GM18867 (cell line): ENCODE measurements at regions not wholly inside any gene's neighbourhood (a gene's known extent, or its start where the extent isn't known, plus 50 kb on each side); places are given as distances from the start of the nearest gene placed in this dataset.
"Not testable (repeated sequence)": the region's sequence is repeated elsewhere in the genome, so short reads cannot be mapped to it uniquely, and the experiment has no call there.

Experiments
- ATAC-seq: cut with Tn5 transposase; IDR thresholded peaks from one replicate; pipeline ENCODE4 v1.9.1; 2021; ENCODE audit warnings: mild to moderate bottlenecking, moderate library complexity; ENCODE audit not compliant: unreplicated experiment

DNA sequence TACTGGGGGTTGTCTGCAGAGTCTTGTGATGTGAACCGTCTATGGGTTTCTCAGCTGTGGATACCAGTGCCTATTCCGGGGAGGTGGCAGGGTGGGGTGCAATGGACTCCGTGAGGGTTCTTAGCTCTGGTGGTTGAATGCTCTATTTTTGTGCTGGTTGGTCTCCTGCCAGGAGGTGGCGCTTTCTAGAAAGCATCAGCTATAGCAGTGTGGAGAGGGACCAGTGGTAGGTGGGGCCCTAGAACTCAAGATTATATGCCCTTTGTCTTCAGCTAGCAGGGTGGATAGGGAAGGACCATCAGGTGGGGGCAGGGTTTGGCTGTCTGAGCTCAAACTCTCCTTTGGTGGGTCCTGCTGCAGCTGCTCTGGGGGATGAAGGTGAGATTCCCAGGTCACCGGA, 127.3 kb upstream of the PLD5 start:
- no peak for ATAC-seq

- ATAC-seq = no peak
Measured at GRCh38 chr1:242641461-242641860, 117.0 kb upstream of the PLD5 start.

GRCh38 chr1:242639104-242639503, 114.6 kb upstream of the PLD5 start:
- no peak for ATAC-seq

- no peak for ATAC-seq
Measured at GRCh38 chr1:242634732-242635131, 110.2 kb upstream of the PLD5 start.

DNA sequence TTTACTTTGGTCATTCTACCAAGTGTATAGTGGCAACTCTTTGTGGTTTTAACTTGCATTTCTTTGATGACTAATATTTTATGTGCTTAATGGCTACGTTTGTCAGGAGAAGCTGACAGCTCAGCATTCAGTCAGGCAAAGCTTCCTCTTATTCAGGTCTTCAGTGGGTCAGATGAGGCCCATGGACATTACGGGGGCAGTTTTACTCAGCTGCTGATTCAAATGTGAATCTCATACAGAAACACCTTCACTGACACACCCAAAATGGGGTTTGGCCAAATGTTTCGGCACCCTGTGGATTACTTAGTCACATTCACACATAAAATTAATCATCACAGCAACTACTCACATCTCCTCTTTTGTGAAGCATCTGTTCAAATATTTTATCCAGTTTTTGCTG, 104.9 kb upstream of the PLD5 start:
- no peak for ATAC-seq

DNA sequence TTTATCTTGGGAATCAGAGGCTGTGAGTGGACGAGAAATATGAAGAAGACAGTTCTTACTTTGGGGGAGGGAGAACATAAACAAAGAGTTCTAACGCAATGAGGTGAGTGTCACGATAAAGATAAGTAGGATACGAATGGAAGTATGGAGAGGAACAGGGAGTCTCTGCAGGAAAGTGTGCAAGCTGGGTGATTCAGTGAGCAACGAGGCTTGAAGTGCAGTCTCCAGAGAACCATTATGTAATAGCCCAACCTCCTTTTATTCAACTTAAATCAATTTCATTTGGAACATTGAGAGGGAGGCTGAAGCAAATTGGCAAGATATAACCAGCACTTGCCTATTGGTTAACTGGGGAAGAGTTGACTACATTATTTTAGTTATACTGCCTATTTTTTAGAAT, 99.3 kb upstream of the PLD5 start:
- no peak for ATAC-seq

DNA sequence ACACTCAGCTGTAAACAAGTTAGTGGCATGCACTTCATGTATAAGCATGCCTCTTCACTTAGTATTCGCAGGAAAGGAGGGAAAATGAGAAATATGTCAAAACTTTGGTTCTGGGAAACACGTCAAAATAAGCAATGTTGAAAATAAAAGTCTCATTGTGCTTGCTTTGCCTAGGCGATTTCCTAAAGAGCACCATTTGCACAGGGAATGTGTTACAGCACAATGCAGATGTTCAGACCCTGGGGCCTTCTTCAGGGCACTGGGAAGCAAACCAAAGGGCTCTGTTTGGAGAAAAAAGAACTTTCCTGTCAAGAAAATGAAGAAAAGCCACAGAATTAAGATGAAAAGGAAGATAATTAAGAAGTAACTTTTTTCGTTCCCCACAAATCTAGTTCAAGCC, 98.6 kb upstream of the PLD5 start:
- no peak for ATAC-seq

GRCh38 chr1:242613266-242613815, 88.8 kb upstream of the PLD5 start:
- no peak for ATAC-seq

DNA sequence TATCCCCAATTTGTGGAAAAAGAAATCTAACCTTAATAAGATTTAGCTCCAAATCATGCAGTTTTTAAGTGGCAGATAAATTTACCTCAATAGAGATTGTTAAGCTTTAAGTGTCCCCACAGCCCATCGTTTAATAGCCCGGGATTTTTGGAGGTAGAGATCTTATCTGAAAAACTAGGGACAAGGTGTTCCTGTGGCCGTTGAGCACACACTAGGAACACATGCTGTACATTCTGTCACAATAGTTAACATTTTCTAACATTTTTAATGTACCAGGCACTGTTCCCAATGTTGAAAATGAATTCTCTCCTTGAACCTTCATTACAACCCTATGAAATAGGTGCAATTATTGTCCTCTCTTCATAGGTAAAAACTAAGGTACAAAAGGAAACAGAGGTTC, 85.7 kb upstream of the PLD5 start:
- no peak for ATAC-seq

DNA sequence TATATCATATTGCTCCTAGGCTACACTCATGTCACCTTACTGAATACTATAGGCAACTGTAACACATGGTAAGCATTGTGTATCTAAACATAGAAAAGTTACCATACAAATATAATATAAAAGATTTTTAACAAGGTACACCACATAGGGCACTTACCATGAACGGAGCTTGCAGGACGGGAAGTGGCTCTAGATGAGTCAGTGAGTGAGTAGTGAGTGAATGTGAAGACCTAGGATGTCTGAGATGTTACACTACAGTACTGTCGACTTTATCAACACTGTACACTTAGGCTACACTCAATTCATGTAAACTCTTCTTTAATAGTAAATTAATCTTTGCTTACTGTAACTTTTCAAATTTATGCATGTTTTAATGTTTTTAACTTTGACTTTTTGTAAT, 81.0 kb upstream of the PLD5 start:
- no peak for ATAC-seq

GRCh38 chr1:242602001-242602400, 77.5 kb upstream of the PLD5 start:
- no peak for ATAC-seq

- not testable (repeated sequence) for ATAC-seq
Measured at GRCh38 chr1:242593756-242594155, 69.3 kb upstream of the PLD5 start.

DNA sequence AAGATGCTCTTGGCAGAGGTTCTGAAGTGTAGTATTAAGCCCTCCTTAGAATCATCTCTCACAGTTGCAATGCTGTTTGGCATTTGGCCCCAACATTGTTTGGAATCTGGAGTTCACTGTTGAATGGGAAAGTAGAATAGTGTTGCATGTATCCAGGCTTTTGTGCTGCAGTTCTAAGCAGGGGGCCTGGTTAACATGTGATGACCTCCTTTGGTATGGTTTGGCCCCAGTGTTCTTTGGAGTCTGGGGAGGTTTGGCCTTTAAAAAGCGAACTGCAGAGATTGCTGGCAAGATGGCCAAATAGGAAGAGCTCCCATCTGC, 61.8 kb upstream of the PLD5 start:
- no peak for ATAC-seq

DNA sequence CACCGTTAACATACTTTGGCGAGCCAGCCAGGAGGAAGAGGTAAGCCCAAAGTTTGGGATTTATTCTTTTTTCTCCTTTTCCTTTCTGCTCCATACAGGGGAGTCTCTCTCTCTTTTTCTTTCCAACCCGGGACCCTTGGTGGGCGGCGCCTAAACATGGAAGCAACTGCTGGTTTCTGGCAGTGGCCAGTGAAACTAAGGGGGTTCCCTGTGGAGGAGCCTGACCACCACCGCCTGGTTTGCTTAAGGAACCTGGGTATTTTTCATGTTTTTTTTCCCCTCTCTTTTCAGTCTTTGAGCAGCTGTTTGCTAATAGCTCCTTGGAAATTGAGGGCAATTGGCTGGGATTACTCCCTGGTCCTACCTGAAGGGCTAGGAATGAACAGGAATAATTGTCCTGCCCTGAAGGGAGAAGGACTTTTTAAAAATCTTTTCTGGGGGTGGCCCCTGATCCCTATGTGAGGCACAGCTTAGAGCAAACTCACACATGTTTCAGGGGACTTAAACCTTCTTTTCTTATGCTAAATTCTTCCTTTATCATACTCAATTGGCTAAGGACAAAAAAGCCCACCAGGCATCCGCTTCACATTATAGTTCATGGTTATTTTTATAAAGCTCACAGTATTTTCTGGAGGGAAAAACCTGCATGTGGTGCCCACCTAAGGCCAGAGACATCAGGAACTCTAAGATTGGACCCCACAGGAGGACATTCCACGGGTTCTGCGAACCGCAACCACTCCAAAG, 61.3 kb upstream of the PLD5 start:
- no peak for ATAC-seq

- ATAC-seq = no peak
Measured at GRCh38 chr1:242582669-242583068, 58.2 kb upstream of the PLD5 start.

- ATAC-seq = no peak
Measured at GRCh38 chr1:242579528-242580235, 55.2 kb upstream of the PLD5 start.
